Transverse colon (tissue), 4 donors: ENCODE measurements at regions not wholly inside any gene's neighbourhood (a gene's known extent, or its start where the extent isn't known, plus 50 kb on each side); places are given as distances from the start of the nearest gene placed in this dataset.

Experiments
- CTCF ChIP-seq, 5 experiments: fragments of 200-600 bp in 3 of 5; fragments of 450-650 bp in 2 of 5; sonication (generic) in 3 of 5; IDR thresholded peaks; 1 replicate in 2 of 5; 2 replicates in 3 of 5; pipeline ENCODE4 v1.5.1; 2016 to 2017; ENCODE audit warnings: antibody characterized with exemption in 5 of 5, inconsistent platforms in 3 of 5, mild to moderate bottlenecking in 2 of 5, moderate library complexity in 1 of 5
- POLR2A ChIP-seq: fragments of 450-650 bp; IDR thresholded peaks from one replicate; pipeline ENCODE4 v1.6.1; 2016; ENCODE audit warnings: antibody characterized with exemption, mild to moderate bottlenecking, moderate library complexity
- POLR2AphosphoS5 ChIP-seq, 3 donors: sonication (generic); formaldehyde crosslinking; IDR thresholded peaks; one replicate each; pipeline ENCODE4 v1.6.1; 2016; ENCODE audit warnings: antibody characterized with exemption in 3 of 3

GRCh38 chr2:71744781-71745180, 291.4 kb downstream of the DYSF start:
- TF ChIP-seq CTCF (IDR thresholded peaks at IDR 0.05) (no peak), POLR2A (no peak), POLR2AphosphoS5 (IDR thresholded peaks at IDR 0.05) (no peak)
